HL-60 (cell line): ENCODE measurements at regions not wholly inside any gene's neighbourhood (a gene's known extent, or its start where the extent isn't known, plus 50 kb on each side); places are given as distances from the start of the nearest gene placed in this dataset.
"Not testable (repeated sequence)": the region's sequence is repeated elsewhere in the genome, so short reads cannot be mapped to it uniquely, and the experiment has no call there.

ENCODE experiments used
- CTCF ChIP-seq: IDR thresholded peaks from one replicate; pipeline ENCODE4 v1.5.1; 2011; ENCODE audit warnings: low read length, control low read depth, inconsistent platforms; ENCODE audit not compliant: insufficient read depth
- POLR2AphosphoS5 ChIP-seq: IDR thresholded peaks from 2 replicates; pipeline ENCODE4 v1.6.1; 2012; ENCODE audit warnings: low read depth
- SPI1 ChIP-seq: IDR thresholded peaks from 2 replicates; pipeline ENCODE4 v1.6.1; 2012; ENCODE audit warnings: low read depth, mild to moderate bottlenecking, borderline replicate concordance
- TF ChIP-seq, protein P1 (sequence below): IDR thresholded peaks from 2 replicates; pipeline ENCODE4 v1.6.1; 2012; ENCODE audit warnings: low read depth; ENCODE audit not compliant: insufficient replicate concordance

DNA sequence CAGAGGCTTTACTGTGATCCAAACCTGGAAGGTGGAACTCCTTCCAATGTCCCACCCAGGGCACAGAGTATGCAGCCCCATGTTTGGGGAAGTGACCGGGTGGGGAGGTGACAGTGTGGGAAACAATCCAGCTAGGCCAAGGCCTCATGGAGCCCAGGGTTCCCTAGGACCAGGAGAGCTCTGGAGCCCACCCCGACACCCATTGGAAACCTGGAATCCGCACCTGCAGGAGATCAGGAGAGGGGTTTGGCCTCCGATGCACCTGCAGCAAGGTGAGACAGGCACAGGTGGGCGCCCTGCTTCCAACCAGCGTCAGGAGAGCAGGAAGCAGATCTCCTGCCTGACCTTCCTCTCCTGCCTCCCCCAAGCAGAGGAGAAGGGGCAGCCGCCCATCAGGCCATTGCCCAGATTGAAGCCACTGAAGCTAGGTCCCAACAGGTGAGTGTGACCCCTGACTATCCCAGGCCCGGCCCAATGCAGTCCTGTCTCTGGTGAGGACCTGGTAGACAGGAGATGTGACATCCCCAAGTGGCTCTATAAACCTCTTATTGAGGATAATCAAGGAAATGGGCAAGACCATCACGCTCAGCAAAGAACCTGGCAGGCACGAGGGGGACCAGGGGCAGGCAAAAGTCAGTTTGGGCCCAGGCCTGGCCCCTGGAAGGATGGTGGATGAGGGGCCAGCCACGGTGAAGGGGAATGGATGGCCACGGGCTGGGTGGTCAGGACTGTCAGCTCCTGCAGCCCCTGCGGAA lies 53.1 kb upstream of the CSPG4 start:
- not testable (repeated sequence) for TF ChIP-seq CTCF, POLR2AphosphoS5, SPI1
- TF ChIP-seq, protein P1, sequence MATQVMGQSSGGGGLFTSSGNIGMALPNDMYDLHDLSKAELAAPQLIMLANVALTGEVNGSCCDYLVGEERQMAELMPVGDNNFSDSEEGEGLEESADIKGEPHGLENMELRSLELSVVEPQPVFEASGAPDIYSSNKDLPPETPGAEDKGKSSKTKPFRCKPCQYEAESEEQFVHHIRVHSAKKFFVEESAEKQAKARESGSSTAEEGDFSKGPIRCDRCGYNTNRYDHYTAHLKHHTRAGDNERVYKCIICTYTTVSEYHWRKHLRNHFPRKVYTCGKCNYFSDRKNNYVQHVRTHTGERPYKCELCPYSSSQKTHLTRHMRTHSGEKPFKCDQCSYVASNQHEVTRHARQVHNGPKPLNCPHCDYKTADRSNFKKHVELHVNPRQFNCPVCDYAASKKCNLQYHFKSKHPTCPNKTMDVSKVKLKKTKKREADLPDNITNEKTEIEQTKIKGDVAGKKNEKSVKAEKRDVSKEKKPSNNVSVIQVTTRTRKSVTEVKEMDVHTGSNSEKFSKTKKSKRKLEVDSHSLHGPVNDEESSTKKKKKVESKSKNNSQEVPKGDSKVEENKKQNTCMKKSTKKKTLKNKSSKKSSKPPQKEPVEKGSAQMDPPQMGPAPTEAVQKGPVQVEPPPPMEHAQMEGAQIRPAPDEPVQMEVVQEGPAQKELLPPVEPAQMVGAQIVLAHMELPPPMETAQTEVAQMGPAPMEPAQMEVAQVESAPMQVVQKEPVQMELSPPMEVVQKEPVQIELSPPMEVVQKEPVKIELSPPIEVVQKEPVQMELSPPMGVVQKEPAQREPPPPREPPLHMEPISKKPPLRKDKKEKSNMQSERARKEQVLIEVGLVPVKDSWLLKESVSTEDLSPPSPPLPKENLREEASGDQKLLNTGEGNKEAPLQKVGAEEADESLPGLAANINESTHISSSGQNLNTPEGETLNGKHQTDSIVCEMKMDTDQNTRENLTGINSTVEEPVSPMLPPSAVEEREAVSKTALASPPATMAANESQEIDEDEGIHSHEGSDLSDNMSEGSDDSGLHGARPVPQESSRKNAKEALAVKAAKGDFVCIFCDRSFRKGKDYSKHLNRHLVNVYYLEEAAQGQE = not testable (repeated sequence)
